ENCODE measurements at regions not wholly inside any gene's neighbourhood (a gene's known extent, or its start where the extent isn't known, plus 50 kb on each side); places are given as distances from the start of the nearest gene placed in this dataset.

- no peaks in the 10 kb centered on the region for H3K27me3 ChIP-seq (ENCODE audit: control insufficient read depth in 3 of 3, insufficient read depth in 3 of 3, low read length in 3 of 3)
- peaks cover 5 to 18% (median 13%) of the 10 kb centered on the region in 3 donors for H3K4me1 ChIP-seq (ENCODE audit: control insufficient read depth in 3 of 3, insufficient read depth in 3 of 3, low read length in 3 of 3)
- no peaks in the 10 kb centered on the region for H3K36me3 ChIP-seq (ENCODE audit: control insufficient read depth in 3 of 3, insufficient read depth in 3 of 3, low read length in 3 of 3)
- H3K27ac ChIP-seq (ENCODE audit: low read depth, low read length): peak overlapping the region; percentile 15
- no peak overlapping the region for H3K9ac ChIP-seq (ENCODE audit: low read depth in 1 of 3, low read length in 3 of 3)
- H3K4me3 ChIP-seq (ENCODE audit: low read length in 3 of 3): no peak overlapping the region
- no peaks in the 10 kb centered on the region for H3K9me3 ChIP-seq (ENCODE audit: control insufficient read depth in 3 of 3, low read length in 3 of 3)
Observed at GRCh38 chr12:75706786-75707605, 195.6 kb upstream of the KRR1 start.

GRCh38 chr12:75705749-75706711 is 194.6 kb upstream of the KRR1 start:
- peak overlapping the region in 1 of 3 donors; percentile 34 for H3K4me3 ChIP-seq (ENCODE audit: low read length in 3 of 3)
- no peaks in the 10 kb centered on the region for H3K9me3 ChIP-seq (ENCODE audit: control insufficient read depth in 3 of 3, low read length in 3 of 3)
- peaks cover 5 to 18% (median 10%) of the 10 kb centered on the region in 3 donors for H3K4me1 ChIP-seq (ENCODE audit: control insufficient read depth in 3 of 3, insufficient read depth in 3 of 3, low read length in 3 of 3)
- H3K36me3 ChIP-seq (ENCODE audit: control insufficient read depth in 3 of 3, insufficient read depth in 3 of 3, low read length in 3 of 3): no peaks in the 10 kb centered on the region
- no peak overlapping the region for H3K9ac ChIP-seq (ENCODE audit: low read depth in 1 of 3, low read length in 3 of 3)
- no peaks in the 10 kb centered on the region for H3K27me3 ChIP-seq (ENCODE audit: control insufficient read depth in 3 of 3, insufficient read depth in 3 of 3, low read length in 3 of 3)
- H3K27ac ChIP-seq (ENCODE audit: low read depth, low read length): peak overlapping the region; percentile 15

- H3K9me3 ChIP-seq (ENCODE audit: control insufficient read depth in 3 of 3, low read length in 3 of 3): no peaks in the 10 kb centered on the region
- no peak overlapping the region for H3K9ac ChIP-seq (ENCODE audit: low read depth in 1 of 3, low read length in 3 of 3)
- peaks cover 5 to 18% (median 10%) of the 10 kb centered on the region in 3 donors for H3K4me1 ChIP-seq (ENCODE audit: control insufficient read depth in 3 of 3, insufficient read depth in 3 of 3, low read length in 3 of 3)
- H3K27ac ChIP-seq (ENCODE audit: low read depth, low read length): no peak overlapping the region
- H3K27me3 ChIP-seq (ENCODE audit: control insufficient read depth in 3 of 3, insufficient read depth in 3 of 3, low read length in 3 of 3): no peaks in the 10 kb centered on the region
- no peaks in the 10 kb centered on the region for H3K36me3 ChIP-seq (ENCODE audit: control insufficient read depth in 3 of 3, insufficient read depth in 3 of 3, low read length in 3 of 3)
- H3K4me3 ChIP-seq (ENCODE audit: low read length in 3 of 3): no peak overlapping the region
Observed at GRCh38 chr12:75704664-75705063, 193.3 kb upstream of the KRR1 start.

- Histone ChIP-seq H3K27ac (ENCODE audit: low read depth, low read length) (no peak overlapping the region), H3K36me3 (ENCODE audit: control insufficient read depth in 3 of 3, insufficient read depth in 3 of 3, low read length in 3 of 3) (no peaks in the 10 kb centered on the region), H3K4me1 (ENCODE audit: control insufficient read depth in 3 of 3, insufficient read depth in 3 of 3, low read length in 3 of 3) (peaks cover 5 to 13% (median 9%) of the 10 kb centered on the region in 3 donors), H3K27me3 (ENCODE audit: control insufficient read depth in 3 of 3, insufficient read depth in 3 of 3, low read length in 3 of 3) (no peaks in the 10 kb centered on the region), H3K4me3 (ENCODE audit: low read length in 3 of 3) (no peak overlapping the region), H3K9ac (ENCODE audit: low read depth in 1 of 3, low read length in 3 of 3) (no peak overlapping the region), H3K9me3 (ENCODE audit: control insufficient read depth in 3 of 3, low read length in 3 of 3) (no peaks in the 10 kb centered on the region)
Observed at GRCh38 chr12:75704208-75704607, 192.8 kb upstream of the KRR1 start.

- no peaks in the 10 kb centered on the region for H3K36me3 ChIP-seq (ENCODE audit: control insufficient read depth in 3 of 3, insufficient read depth in 3 of 3, low read length in 3 of 3)
- H3K9me3 ChIP-seq (ENCODE audit: control insufficient read depth in 3 of 3, low read length in 3 of 3): no peaks in the 10 kb centered on the region
- no peak overlapping the region for H3K27ac ChIP-seq (ENCODE audit: low read depth, low read length)
- H3K4me1 ChIP-seq (ENCODE audit: control insufficient read depth in 3 of 3, insufficient read depth in 3 of 3, low read length in 3 of 3): peaks cover 5 to 11% (median 9%) of the 10 kb centered on the region in 3 donors
- H3K9ac ChIP-seq (ENCODE audit: low read depth in 1 of 3, low read length in 3 of 3): no peak overlapping the region
- no peaks in the 10 kb centered on the region for H3K27me3 ChIP-seq (ENCODE audit: control insufficient read depth in 3 of 3, insufficient read depth in 3 of 3, low read length in 3 of 3)
- no peak overlapping the region for H3K4me3 ChIP-seq (ENCODE audit: low read length in 3 of 3)
Observed at GRCh38 chr12:75703131-75703530, 191.7 kb upstream of the KRR1 start.

GRCh38 chr12:75702477-75703093 is 191.2 kb upstream of the KRR1 start:
- Histone ChIP-seq H3K4me1 (ENCODE audit: control insufficient read depth in 3 of 3, insufficient read depth in 3 of 3, low read length in 3 of 3) (peaks cover 5 to 11% (median 9%) of the 10 kb centered on the region in 3 donors), H3K4me3 (ENCODE audit: low read length in 3 of 3) (no peak overlapping the region), H3K9me3 (ENCODE audit: control insufficient read depth in 3 of 3, low read length in 3 of 3) (no peaks in the 10 kb centered on the region), H3K27ac (ENCODE audit: low read depth, low read length) (no peak overlapping the region), H3K36me3 (ENCODE audit: control insufficient read depth in 3 of 3, insufficient read depth in 3 of 3, low read length in 3 of 3) (no peaks in the 10 kb centered on the region), H3K9ac (ENCODE audit: low read depth in 1 of 3, low read length in 3 of 3) (no peak overlapping the region), H3K27me3 (ENCODE audit: control insufficient read depth in 3 of 3, insufficient read depth in 3 of 3, low read length in 3 of 3) (no peaks in the 10 kb centered on the region)

GRCh38 chr12:75701859-75702258 is 190.4 kb upstream of the KRR1 start:
- Histone ChIP-seq H3K9me3 (ENCODE audit: control insufficient read depth in 3 of 3, low read length in 3 of 3) (no peaks in the 10 kb centered on the region), H3K27me3 (ENCODE audit: control insufficient read depth in 3 of 3, insufficient read depth in 3 of 3, low read length in 3 of 3) (no peaks in the 10 kb centered on the region), H3K27ac (ENCODE audit: low read depth, low read length) (no peak overlapping the region), H3K36me3 (ENCODE audit: control insufficient read depth in 3 of 3, insufficient read depth in 3 of 3, low read length in 3 of 3) (no peaks in the 10 kb centered on the region), H3K4me1 (ENCODE audit: control insufficient read depth in 3 of 3, insufficient read depth in 3 of 3, low read length in 3 of 3) (peaks cover 5 to 11% (median 9%) of the 10 kb centered on the region in 3 donors), H3K9ac (ENCODE audit: low read depth in 1 of 3, low read length in 3 of 3) (no peak overlapping the region), H3K4me3 (ENCODE audit: low read length in 3 of 3) (no peak overlapping the region)

- Histone ChIP-seq H3K4me3 (ENCODE audit: low read length in 3 of 3) (no peak overlapping the region), H3K9me3 (ENCODE audit: control insufficient read depth in 3 of 3, low read length in 3 of 3) (no peaks in the 10 kb centered on the region), H3K36me3 (ENCODE audit: control insufficient read depth in 3 of 3, insufficient read depth in 3 of 3, low read length in 3 of 3) (no peaks in the 10 kb centered on the region), H3K27me3 (ENCODE audit: control insufficient read depth in 3 of 3, insufficient read depth in 3 of 3, low read length in 3 of 3) (no peaks in the 10 kb centered on the region), H3K4me1 (ENCODE audit: control insufficient read depth in 3 of 3, insufficient read depth in 3 of 3, low read length in 3 of 3) (no peaks in the 10 kb centered on the region), H3K27ac (ENCODE audit: low read depth, low read length) (no peak overlapping the region), H3K9ac (ENCODE audit: low read depth in 1 of 3, low read length in 3 of 3) (no peak overlapping the region)
Observed at GRCh38 chr12:75699728-75700496, 188.5 kb upstream of the KRR1 start.

GRCh38 chr12:75699251-75699650 is 187.8 kb upstream of the KRR1 start:
- no peaks in the 10 kb centered on the region for H3K9me3 ChIP-seq (ENCODE audit: control insufficient read depth in 3 of 3, low read length in 3 of 3)
- H3K4me1 ChIP-seq (ENCODE audit: control insufficient read depth in 3 of 3, insufficient read depth in 3 of 3, low read length in 3 of 3): no peaks in the 10 kb centered on the region
- H3K27me3 ChIP-seq (ENCODE audit: control insufficient read depth in 3 of 3, insufficient read depth in 3 of 3, low read length in 3 of 3): no peaks in the 10 kb centered on the region
- no peak overlapping the region for H3K4me3 ChIP-seq (ENCODE audit: low read length in 3 of 3)
- no peak overlapping the region for H3K27ac ChIP-seq (ENCODE audit: low read depth, low read length)
- H3K9ac ChIP-seq (ENCODE audit: low read depth in 1 of 3, low read length in 3 of 3): no peak overlapping the region
- H3K36me3 ChIP-seq (ENCODE audit: control insufficient read depth in 3 of 3, insufficient read depth in 3 of 3, low read length in 3 of 3): no peaks in the 10 kb centered on the region
